Heart left ventricle (tissue), 16 donors: ENCODE measurements at regions not wholly inside any gene's neighbourhood (a gene's known extent, or its start where the extent isn't known, plus 50 kb on each side); places are given as distances from the start of the nearest gene placed in this dataset.

Experiments
- ATAC-seq, 4 donors: fragments of 200-7000 bp; cut with Tn5 transposase; one replicate each; pipeline ENCODE4 v1.9.1; 2020 to 2022; ENCODE audit warnings: moderate library complexity in 4 of 4, mild to moderate bottlenecking in 3 of 4, moderate number of reproducible peaks in 1 of 4
- DNase-seq, 5 donors: peaks; one replicate each; pipeline ENCODE4 v3.0.0-alpha.2; 2020
- H3K27ac ChIP-seq, 12 donors: fragments of 200-600 bp; sonication (generic) in 4 of 12; one replicate each; pipeline versions ENCODE4 v1.5.0 to v1.8.0; 2016 to 2022; ENCODE audit warnings: mild to moderate bottlenecking in 2 of 12
- H3K27me3 ChIP-seq, 9 donors: fragments of 200-600 bp; sonication (generic) in 2 of 9; one replicate each; pipeline versions ENCODE4 v1.5.1 to v1.8.0; 2016 to 2022; ENCODE audit warnings: mild to moderate bottlenecking in 3 of 9
- H3K36me3 ChIP-seq, 9 donors: fragments of 200-600 bp; sonication (generic) in 2 of 9; one replicate each; pipeline versions ENCODE4 v1.5.0 to v1.8.0; 2018 to 2022; ENCODE audit warnings: mild to moderate bottlenecking in 2 of 9
- H3K4me1 ChIP-seq, 12 donors: fragments of 200-600 bp; sonication (generic) in 4 of 12; one replicate each; pipeline versions ENCODE4 v1.5.0 to v1.8.0; 2016 to 2022; ENCODE audit warnings: mild to moderate bottlenecking in 3 of 12
- H3K4me3 ChIP-seq, 12 donors: fragments of 200-600 bp; sonication (generic) in 4 of 12; one replicate each; pipeline versions ENCODE4 v1.5.0 to v1.8.0; 2017 to 2022; ENCODE audit warnings: mild to moderate bottlenecking in 9 of 12, moderate library complexity in 4 of 12
- H3K9me3 ChIP-seq, 12 donors: fragments of 200-600 bp; sonication (generic) in 4 of 12; one replicate each; pipeline versions ENCODE4 v1.5.0 to v1.8.0; 2016 to 2022; ENCODE audit warnings: mild to moderate bottlenecking in 1 of 12
- POLR2A ChIP-seq, 2 donors: fragments of 450-650 bp; IDR thresholded peaks; one replicate each; pipeline ENCODE4 v1.6.1; 2017; ENCODE audit warnings: antibody characterized with exemption in 2 of 2, mild to moderate bottlenecking in 2 of 2, moderate library complexity in 2 of 2
- WGBS, 4 donors: extraction: QIAGEN DNeasy Blood & Tissue Kit in 2 of 4; methylation state at CpG; one replicate each; pipeline versions ENCODE4 v1.1.5 to v1.1.7; 2013 to 2018; 5-methylcytosine and 5-hydroxymethylcytosine counted together
- intact Hi-C, 10 donors: fragments of 100-400 bp; cut with DNase I; formaldehyde crosslinking; loops; one replicate each; pipeline versions ENCODE4 v1.11.1 to v1.14.2; 2022
- TF ChIP-seq, protein P1 (sequence below), 12 donors: fragments of 200-600 bp; sonication (generic) in 4 of 12; IDR thresholded peaks; one replicate each; pipeline versions ENCODE4 v1.5.0 to v1.8.0; 2018 to 2022; ENCODE audit warnings: antibody characterized with exemption in 12 of 12, mild to moderate bottlenecking in 5 of 12
- donor health status: ischemic (EF 13 %, LVEDD 7.1; RV severe dilation, severe dysfunction).
- donor health status: healthy with polysubstance abuse.
- donor health status: DM: no; HTN: yes; CAD: no.
- donor health status: DM: no; HTN: no; CAD: no.
- donor health status: ischemic (EF 25% LVEDD 6.9; RV normal size, moderate dysfunction).
- donor health status: ischemic (EF 25% LVEDD 5.7; RV mildly dilated, moderate dysfunction).
- donor health status: healthy.
- donor health status: DM: yes; HTN: yes; CAD: no.
- donor health status: ischemic (EF 35%, LVEDD 5.7; RV mildly dilated, moderate dysfunction).
- donor health status: nonischemic (EF 11% LVEDD 7.7; RV severe dilation, severe dysfunction).
- donor health status: DM: yes; HTN: yes; CAD: no.
- donor health status: PGD.
- donor health status: ischemic (EF 29% LVEDD 5.4; RV normal size, mild dysfunction).
- donor health status: nonischemic (EF 23%, LVEDD 6.1; RV moderate dilation, normal function).

DNA sequence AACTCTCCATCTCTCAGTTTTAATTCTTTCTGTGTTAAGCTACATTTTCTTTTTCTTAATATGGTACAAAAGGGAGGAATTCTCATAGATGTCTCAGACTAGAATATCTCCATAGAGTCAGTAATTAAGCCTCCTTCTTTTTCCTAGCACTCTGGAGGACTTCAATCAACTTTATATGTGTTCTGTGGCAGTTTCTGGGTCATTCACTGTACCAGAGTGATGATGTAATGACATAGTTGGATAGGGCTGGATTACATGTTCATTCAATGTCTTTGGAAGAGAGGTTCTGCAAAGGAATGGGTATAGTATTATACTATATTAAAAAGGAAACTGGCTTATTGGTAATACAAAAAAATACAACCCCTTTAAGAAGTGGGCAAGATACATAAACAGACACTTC lies 318.3 kb upstream of the OPRM1 start:
- no peak for DNase-seq
- intact Hi-C loops = no loop called here
- Histone ChIP-seq H3K4me3 (no peak overlapping the region), H3K4me1 (no peaks in the 10 kb centered on the region), H3K27me3 (no peaks in the 10 kb centered on the region), H3K36me3 (no peaks in the 10 kb centered on the region), H3K9me3 (no peaks in the 10 kb centered on the region), H3K27ac (no peak overlapping the region)
- no peak for ATAC-seq
- TF ChIP-seq POLR2A (IDR thresholded peaks at IDR 0.05) = no peak
- TF ChIP-seq, protein P1, sequence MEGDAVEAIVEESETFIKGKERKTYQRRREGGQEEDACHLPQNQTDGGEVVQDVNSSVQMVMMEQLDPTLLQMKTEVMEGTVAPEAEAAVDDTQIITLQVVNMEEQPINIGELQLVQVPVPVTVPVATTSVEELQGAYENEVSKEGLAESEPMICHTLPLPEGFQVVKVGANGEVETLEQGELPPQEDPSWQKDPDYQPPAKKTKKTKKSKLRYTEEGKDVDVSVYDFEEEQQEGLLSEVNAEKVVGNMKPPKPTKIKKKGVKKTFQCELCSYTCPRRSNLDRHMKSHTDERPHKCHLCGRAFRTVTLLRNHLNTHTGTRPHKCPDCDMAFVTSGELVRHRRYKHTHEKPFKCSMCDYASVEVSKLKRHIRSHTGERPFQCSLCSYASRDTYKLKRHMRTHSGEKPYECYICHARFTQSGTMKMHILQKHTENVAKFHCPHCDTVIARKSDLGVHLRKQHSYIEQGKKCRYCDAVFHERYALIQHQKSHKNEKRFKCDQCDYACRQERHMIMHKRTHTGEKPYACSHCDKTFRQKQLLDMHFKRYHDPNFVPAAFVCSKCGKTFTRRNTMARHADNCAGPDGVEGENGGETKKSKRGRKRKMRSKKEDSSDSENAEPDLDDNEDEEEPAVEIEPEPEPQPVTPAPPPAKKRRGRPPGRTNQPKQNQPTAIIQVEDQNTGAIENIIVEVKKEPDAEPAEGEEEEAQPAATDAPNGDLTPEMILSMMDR (IDR thresholded peaks at IDR 0.05) = no peak

DNA sequence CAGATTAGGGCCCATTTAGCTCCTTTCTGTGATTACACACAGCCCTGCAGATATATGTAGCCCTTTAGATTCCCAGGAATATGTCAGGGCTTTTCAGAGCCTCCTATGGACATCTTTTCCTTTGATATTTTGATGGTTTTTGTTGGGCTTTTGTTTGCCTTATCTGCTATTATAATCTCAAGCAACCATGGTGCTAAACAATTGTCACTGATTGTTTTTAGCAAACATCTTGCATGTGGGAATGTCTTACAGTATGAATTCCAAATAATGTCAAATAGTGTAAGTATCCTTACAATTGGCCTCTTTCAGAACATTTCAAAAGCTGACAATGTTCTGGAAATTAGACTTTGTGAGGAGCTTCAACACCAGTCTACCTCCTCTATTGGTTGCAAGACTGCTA lies 333.6 kb upstream of the OPRM1 start:
- DNase-seq (no peak), ATAC-seq (no peak)
- Histone ChIP-seq H3K4me3 (no peak overlapping the region), H3K4me1 (no peaks in the 10 kb centered on the region), H3K9me3 (peaks cover 0 to 27% (median 18%) of the 10 kb centered on the region in 12 donors), H3K27me3 (no peaks in the 10 kb centered on the region), H3K36me3 (no peaks in the 10 kb centered on the region), H3K27ac (no peak overlapping the region)
- TF ChIP-seq POLR2A (IDR thresholded peaks at IDR 0.05) = no peak
- TF ChIP-seq, protein P1 (IDR thresholded peaks at IDR 0.05) = no peak
- intact Hi-C loops = no loop called here

DNA sequence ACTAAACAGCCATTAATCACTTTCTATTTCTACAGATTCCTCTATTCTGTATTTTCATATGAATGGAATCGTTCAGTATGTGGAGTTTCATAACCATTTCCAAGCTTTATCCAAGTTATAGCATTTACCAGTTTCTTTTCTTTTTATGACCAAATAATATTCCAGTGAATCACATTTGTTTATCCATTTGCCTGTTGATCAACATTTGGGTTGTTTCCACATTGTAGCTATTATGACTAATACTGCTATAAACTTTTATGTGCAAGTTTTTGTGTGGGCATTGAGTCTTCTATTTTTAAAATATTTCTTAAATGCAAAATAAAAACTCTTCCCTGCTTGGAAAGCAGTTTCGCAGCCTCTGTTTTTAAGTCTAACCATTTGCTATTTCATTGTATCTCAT lies 336.4 kb upstream of the OPRM1 start:
- intact Hi-C loops = no loop called here
- Histone ChIP-seq H3K36me3 (no peaks in the 10 kb centered on the region), H3K4me3 (no peak overlapping the region), H3K27ac (no peak overlapping the region), H3K27me3 (no peaks in the 10 kb centered on the region), H3K4me1 (no peaks in the 10 kb centered on the region), H3K9me3 (peaks cover 0 to 27% (median 18%) of the 10 kb centered on the region in 12 donors)
- 76 to 84% (median 81%) methylated on average over 2 of the region's 2 CpGs for WGBS, 4 donors
- DNase-seq (no peak), ATAC-seq (no peak)
- TF ChIP-seq, protein P1 (IDR thresholded peaks at IDR 0.05) = no peak
- no peak for TF ChIP-seq POLR2A (IDR thresholded peaks at IDR 0.05)

DNA sequence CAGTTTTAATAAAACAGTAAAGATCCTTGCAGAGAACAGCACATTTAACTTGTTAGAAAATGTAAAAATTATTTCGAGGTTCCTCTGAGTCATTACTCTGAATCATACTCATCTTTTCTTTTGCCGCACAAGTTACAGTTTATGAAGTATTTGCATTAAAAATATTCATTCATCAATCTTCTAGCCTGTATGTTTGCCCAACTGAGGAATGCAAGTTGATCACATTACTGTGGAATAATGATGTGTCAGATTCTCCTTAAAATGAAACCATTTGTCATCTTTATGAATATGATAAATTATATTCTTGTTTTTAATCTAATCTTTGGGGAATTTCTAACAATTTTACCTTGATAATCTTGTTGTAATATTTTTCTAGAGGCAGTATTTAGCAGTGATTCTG lies 340.4 kb upstream of the OPRM1 start:
- 84 to 93% (median 88%) methylated on average over 2 of the region's 2 CpGs for WGBS, 4 donors
- H3K9me3 ChIP-seq = peaks cover 0 to 4% (median 0%) of the 10 kb centered on the region in 12 donors
- ATAC-seq (no peak), DNase-seq (no peak)
- no peaks in the 10 kb centered on the region for H3K27me3 ChIP-seq
- no peak for TF ChIP-seq POLR2A (IDR thresholded peaks at IDR 0.05)
- TF ChIP-seq, protein P1 (IDR thresholded peaks at IDR 0.05) = no peak
- intact Hi-C loops = no loop called here
- H3K4me1 ChIP-seq = no peaks in the 10 kb centered on the region
- H3K27ac ChIP-seq = no peak overlapping the region
- H3K36me3 ChIP-seq = no peaks in the 10 kb centered on the region
- no peak overlapping the region for H3K4me3 ChIP-seq
